Activated CD4-positive, alpha-beta memory T cell treated with anti-CD3 and anti-CD28 coated beads, Interleukin-2, amount 10 ng/mL, durations not matched to agents 7 days and 5 days (primary cell): ENCODE measurements at regions not wholly inside any gene's neighbourhood (a gene's known extent, or its start where the extent isn't known, plus 50 kb on each side); places are given as distances from the start of the nearest gene placed in this dataset.

Source experiments
- CTCF ChIA-PET: fragments of 350-600 bp; sonication (Branson Sonifier 250); formaldehyde crosslinking; loops from one replicate; lab custom pipeline; 2021; ENCODE audit warnings: antibody characterized with exemption, inconsistent platforms; lab: Charles Lee
- POLR2A ChIA-PET: fragments of 350-600 bp; sonication (Branson Sonifier 250); formaldehyde crosslinking; loops from one replicate; lab custom pipeline; 2021; ENCODE audit warnings: antibody characterized with exemption; lab: Charles Lee
- DNase-seq: peaks from one replicate; pipeline ENCODE4 v3.0.0-alpha.2; 2020
- H3K27ac Mint-ChIP-seq: one replicate; pipeline ENCODE4 v1.8.0; 2021; ENCODE audit warnings: mild to moderate bottlenecking, mixed read lengths
- H3K27me3 Mint-ChIP-seq: one replicate; pipeline ENCODE4 v1.8.0; 2021; ENCODE audit warnings: mixed read lengths
- H3K36me3 Mint-ChIP-seq: one replicate; pipeline ENCODE4 v1.8.0; 2021; ENCODE audit warnings: low read depth, mixed read lengths
- H3K4me1 Mint-ChIP-seq: one replicate; pipeline ENCODE4 v1.8.0; 2021; ENCODE audit warnings: mixed read lengths
- H3K4me3 Mint-ChIP-seq: one replicate; pipeline ENCODE4 v1.8.0; 2021; ENCODE audit warnings: mild to moderate bottlenecking, mixed read lengths
- H3K9me3 Mint-ChIP-seq: one replicate; pipeline ENCODE4 v1.8.0; 2021; ENCODE audit warnings: mixed read lengths

DNA sequence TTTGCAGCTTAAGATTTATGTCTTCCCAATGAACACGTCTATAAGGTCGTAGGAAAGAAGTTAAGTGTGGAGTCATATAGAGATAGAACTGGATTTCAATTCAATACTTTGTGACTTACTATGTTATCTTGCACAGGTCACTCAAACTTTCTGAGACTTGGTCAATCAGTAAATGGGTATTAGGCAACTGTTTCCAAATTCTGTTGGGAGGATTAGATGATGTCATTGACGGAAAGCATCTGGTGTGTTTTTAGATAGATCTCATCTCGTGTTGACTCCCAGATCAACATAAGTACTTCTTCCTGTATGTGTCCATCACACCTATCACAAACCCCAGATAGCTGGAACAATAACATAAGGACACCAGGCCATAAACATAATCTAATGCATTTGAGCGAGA is 771.1 kb upstream of the FANCL start:
- H3K27ac Mint-ChIP-seq = no peak overlapping the region
- no peaks in the 10 kb centered on the region for H3K36me3 Mint-ChIP-seq
- no peaks in the 10 kb centered on the region for H3K9me3 Mint-ChIP-seq
- H3K4me1 Mint-ChIP-seq = no peaks in the 10 kb centered on the region
- DNase-seq = no peak
- no peaks in the 10 kb centered on the region for H3K27me3 Mint-ChIP-seq
- ChIA-PET CTCF (interaction anchor here (2.0 kb wide), 1 partner anchor 14 kb away, joined by 7 read pairs; no protein-coding TSS in a partner anchor), POLR2A (no interaction called here)
- H3K4me3 Mint-ChIP-seq = no peak overlapping the region

DNA sequence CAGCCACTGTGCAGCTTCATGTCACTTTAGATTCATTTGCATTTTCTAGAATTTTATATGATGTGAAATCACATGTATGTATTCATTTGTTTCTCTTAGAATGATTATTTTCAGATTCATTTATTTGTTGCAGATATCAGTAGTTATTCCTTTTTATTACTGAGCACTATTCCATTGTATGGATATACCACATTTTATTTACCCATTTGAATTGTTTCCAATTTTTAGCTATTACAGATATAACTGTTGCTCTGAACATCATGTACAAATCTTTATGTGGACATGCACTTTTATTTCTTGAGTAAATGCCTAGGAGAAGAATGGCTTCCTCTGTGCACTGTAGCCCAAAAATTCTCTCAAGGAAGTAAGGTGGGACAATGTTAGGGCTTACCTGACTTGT is 767.8 kb upstream of the FANCL start:
- Mint-ChIP-seq H3K27ac (no peak overlapping the region), H3K36me3 (no peaks in the 10 kb centered on the region), H3K9me3 (no peaks in the 10 kb centered on the region), H3K27me3 (no peaks in the 10 kb centered on the region), H3K4me3 (no peak overlapping the region), H3K4me1 (no peaks in the 10 kb centered on the region)
- DNase-seq = no peak
- POLR2A ChIA-PET = no interaction called here
- CTCF ChIA-PET = no interaction called here

DNA sequence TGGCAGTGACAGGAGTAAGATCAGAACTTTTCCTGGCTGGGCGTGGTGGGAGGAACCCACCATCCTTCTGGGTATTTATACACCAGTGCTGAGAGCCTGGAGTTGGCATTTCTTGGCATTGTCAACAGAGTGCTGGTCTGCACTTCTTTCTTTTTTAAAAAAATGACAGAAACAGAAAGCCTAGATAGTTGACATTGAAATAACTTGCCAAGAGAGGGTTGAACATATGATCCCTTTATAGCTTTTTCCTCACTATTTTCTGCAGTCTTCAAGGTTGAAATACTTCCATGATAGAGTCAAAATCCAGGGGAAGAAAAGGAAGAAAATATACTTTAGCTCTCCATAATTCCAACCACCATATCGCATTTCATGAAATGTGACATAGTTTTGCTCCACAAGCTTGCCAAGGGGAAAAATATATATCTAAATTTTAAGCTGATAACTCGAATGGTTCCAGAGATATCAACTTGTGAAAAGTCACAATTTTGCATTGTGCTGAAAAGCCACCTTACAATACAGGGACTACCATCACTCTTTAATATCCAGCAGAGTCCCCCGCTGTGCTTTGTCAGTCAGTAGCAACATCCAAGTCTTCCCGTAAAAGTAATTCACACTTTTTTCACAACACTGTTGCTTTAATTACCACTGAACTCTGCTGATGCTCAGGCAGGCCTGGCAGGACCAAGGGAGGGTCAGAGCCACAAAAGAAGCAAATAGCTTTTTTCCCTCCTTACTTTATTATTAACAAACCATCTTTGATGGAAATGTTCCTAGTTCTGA is 764.9 kb upstream of the FANCL start:
- no peaks in the 10 kb centered on the region for H3K27me3 Mint-ChIP-seq
- H3K36me3 Mint-ChIP-seq = no peaks in the 10 kb centered on the region
- POLR2A ChIA-PET = no interaction called here

DNA sequence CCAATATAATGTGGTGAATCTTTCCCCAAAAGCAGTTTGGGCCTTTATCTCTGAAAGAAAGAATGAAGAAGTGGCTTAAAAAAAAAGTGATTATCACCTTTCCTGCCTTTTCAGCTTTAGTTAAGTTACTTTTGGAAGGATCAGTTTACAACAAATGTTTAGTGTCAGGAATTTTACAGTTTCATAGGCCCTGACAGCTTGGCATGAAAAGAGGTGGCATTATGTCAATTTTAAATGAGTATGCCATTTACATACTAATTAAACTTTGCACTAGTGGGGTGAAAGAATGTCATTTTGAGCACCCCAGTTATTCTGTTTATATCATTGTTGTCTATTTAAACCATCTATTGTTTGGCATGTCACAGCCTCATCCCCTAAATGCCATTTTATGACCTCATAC is 763.5 kb upstream of the FANCL start:
- Mint-ChIP-seq H3K4me1 (no peaks in the 10 kb centered on the region), H3K4me3 (no peak overlapping the region), H3K27ac (no peak overlapping the region), H3K9me3 (no peaks in the 10 kb centered on the region), H3K36me3 (no peaks in the 10 kb centered on the region), H3K27me3 (no peaks in the 10 kb centered on the region)
- POLR2A ChIA-PET = no interaction called here
- CTCF ChIA-PET = no interaction called here
- no peak for DNase-seq

More for the DNA sequence above, 764.9 kb upstream of the FANCL start:
- Mint-ChIP-seq H3K9me3 (no peaks in the 10 kb centered on the region), H3K4me3 (no peak overlapping the region), H3K4me1 (no peaks in the 10 kb centered on the region), H3K27ac (no peak overlapping the region)
- CTCF ChIA-PET = no interaction called here
- DNase-seq = no peak

DNA sequence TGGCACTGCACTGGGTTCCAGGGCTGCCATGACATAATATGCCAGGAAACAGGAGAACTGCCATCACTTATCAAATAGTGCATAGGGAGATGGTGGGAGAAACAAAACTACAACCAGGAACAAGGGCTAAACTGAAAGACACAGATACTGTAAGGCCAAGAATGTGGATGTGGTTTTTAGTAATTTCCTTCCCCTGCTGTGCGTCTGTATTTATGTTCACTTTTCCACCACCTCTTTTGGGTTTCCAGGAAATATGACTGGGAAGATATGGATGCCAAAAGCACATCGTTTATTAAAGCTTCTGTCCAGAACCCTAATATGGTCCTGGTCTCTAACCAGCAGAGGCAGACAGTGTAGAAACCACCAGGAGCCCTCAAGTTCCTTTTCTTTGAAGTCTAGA is 759.7 kb upstream of the FANCL start:
- no peak for DNase-seq
- Mint-ChIP-seq H3K9me3 (no peaks in the 10 kb centered on the region), H3K4me1 (no peaks in the 10 kb centered on the region), H3K27me3 (no peaks in the 10 kb centered on the region), H3K27ac (no peak overlapping the region), H3K36me3 (no peaks in the 10 kb centered on the region), H3K4me3 (no peak overlapping the region)
- CTCF ChIA-PET = no interaction called here
- POLR2A ChIA-PET = no interaction called here

DNA sequence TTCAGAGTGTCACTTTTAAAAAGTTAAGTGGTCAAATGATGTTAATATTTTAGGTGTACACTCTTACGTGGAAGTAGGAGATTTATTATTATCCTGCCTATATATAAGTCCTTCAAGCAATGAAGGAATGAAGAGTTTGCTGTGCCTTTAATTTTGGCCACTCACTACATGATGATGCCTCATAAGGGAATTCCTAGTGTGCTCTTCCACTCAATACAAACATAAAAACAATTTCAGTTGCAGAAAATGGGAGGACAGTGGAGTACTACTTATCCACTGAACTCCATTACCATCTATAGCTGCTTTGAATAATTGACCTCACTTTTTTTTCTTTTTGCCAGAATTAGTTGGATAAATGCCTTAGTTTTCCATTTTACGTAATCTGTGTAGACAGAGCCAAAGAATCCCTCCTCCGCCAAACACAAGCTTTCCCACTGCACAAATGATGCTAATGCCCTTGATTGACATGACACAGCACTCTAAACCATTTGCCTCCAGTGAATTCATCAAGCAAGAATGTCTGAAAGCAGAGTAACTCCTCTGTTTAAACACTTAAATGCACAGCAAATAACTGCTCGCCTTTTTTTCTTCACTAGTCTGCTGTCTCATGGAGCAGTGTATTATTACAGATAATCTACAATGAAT is 751.1 kb upstream of the FANCL start:
- Mint-ChIP-seq H3K27ac (no peak overlapping the region), H3K27me3 (no peaks in the 10 kb centered on the region), H3K4me1 (no peaks in the 10 kb centered on the region), H3K4me3 (no peak overlapping the region), H3K36me3 (no peaks in the 10 kb centered on the region), H3K9me3 (no peaks in the 10 kb centered on the region)
- no peak for DNase-seq
- POLR2A ChIA-PET = no interaction called here
- CTCF ChIA-PET = no interaction called here

DNA sequence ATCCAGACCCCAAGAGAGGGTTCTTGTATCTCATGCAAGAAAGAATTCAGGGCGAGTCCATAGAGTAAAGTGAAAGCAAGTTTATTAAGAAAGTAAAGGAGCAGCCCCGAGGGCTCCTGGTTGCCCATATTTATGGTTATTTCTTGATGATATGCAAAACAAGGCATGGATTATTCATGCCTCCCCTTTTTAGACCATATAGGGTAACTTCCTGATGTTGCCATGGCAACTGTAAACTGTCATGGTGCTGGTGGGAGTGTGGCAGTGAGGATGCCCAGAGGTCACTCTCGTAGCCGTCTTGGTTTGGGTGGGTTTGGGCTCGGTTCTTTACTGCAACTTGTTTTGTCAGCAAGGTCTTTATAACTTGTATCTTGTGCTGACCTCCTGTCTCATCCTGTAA is 750.2 kb upstream of the FANCL start:
- no peaks in the 10 kb centered on the region for H3K9me3 Mint-ChIP-seq

DNA sequence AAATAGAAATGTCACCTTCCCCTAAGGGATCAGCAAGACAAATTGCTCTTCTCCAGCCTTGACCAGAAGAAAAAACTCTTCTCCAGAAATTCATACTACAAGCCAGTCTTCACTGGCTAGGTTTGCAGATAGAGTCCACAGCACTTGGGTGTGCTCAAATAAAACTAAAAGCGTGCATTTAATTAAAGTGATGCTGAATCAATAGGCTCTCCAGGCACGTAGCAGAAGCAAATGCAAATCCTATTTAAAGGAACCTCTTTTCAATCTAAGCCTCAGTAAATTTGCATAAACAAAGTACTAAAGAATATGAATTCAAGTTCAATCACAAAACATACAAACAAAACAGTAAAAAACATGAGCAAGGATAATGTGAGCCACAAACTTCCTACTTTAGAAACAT is 744.4 kb upstream of the FANCL start:
- H3K4me1 Mint-ChIP-seq = no peaks in the 10 kb centered on the region
- no peak overlapping the region for H3K27ac Mint-ChIP-seq
- POLR2A ChIA-PET = no interaction called here
- H3K4me3 Mint-ChIP-seq = no peak overlapping the region
- no peak for DNase-seq
- no peaks in the 10 kb centered on the region for H3K36me3 Mint-ChIP-seq
- H3K27me3 Mint-ChIP-seq = no peaks in the 10 kb centered on the region
- H3K9me3 Mint-ChIP-seq = no peaks in the 10 kb centered on the region
- CTCF ChIA-PET = no interaction called here

More for the DNA sequence above, 750.2 kb upstream of the FANCL start:
- H3K27ac Mint-ChIP-seq = no peak overlapping the region
- no peaks in the 10 kb centered on the region for H3K4me1 Mint-ChIP-seq
- DNase-seq = no peak
- H3K27me3 Mint-ChIP-seq = no peaks in the 10 kb centered on the region
- no peak overlapping the region for H3K4me3 Mint-ChIP-seq
- ChIA-PET POLR2A (no interaction called here), CTCF (no interaction called here)
- H3K36me3 Mint-ChIP-seq = no peaks in the 10 kb centered on the region

DNA sequence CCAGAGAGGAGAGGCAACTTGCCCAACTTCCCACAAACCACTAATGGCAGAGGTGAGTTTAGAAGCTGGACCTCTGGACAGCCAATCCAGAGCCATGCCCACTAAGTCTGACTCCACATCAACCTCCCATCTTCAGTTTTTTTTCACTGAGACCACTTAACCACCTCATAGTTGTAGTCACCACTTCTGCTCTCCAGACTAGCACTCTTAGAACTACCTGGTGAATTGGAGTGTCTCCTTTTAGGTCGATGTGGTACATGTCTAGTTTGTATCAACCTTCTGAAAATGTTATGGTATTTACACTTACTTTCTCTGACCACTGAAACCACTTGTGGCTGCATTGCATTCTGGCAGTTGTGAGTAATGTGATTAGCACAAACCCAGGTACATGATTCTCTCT is 743.6 kb upstream of the FANCL start:
- CTCF ChIA-PET = no interaction called here
- Mint-ChIP-seq H3K4me1 (no peaks in the 10 kb centered on the region), H3K27me3 (no peaks in the 10 kb centered on the region), H3K4me3 (no peak overlapping the region), H3K36me3 (no peaks in the 10 kb centered on the region), H3K9me3 (no peaks in the 10 kb centered on the region), H3K27ac (no peak overlapping the region)
- DNase-seq = no peak
- POLR2A ChIA-PET = no interaction called here

DNA sequence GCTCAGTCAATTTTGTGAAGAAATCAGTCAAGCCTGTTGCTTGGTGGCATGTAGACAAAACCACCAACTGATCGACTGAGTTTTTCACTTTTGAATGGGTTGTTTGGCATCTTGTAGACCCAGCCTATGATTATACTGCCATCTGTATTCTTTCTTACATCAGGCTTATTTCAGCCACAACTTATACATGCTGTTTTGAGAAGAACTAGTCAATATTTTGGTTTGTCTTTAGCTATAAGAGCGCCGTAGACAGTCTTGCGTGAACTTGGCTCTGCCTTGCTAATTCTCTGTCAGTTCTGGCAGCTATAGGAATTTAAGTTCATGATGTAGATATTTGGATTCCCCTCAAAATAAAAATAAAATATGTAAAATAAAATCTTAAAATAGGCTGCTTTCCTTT is 742.0 kb upstream of the FANCL start:
- no peak overlapping the region for H3K4me3 Mint-ChIP-seq
- DNase-seq = no peak
- no peaks in the 10 kb centered on the region for H3K36me3 Mint-ChIP-seq
- no peaks in the 10 kb centered on the region for H3K4me1 Mint-ChIP-seq
- ChIA-PET CTCF (no interaction called here), POLR2A (no interaction called here)
- H3K27me3 Mint-ChIP-seq = no peaks in the 10 kb centered on the region
- no peak overlapping the region for H3K27ac Mint-ChIP-seq
- H3K9me3 Mint-ChIP-seq = no peaks in the 10 kb centered on the region

DNA sequence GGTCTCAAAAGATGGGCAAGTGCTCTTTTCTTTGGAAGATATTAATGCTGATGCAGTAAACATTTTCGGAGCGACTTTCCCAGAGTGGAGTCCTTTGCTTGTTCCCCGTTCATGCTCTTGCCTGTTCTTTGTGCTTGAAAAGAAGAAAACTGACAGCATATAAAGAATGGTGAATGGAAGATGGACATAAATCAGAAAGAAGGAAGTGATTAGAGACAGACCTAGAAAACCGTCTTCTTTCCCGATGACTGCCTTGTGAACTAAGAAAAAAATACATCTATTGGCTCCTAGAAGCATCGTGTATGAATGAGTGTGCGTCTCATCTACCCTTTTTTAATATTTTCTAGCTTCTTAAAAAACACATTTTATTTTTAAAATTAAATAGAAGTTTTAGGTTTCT is 740.1 kb upstream of the FANCL start:
- CTCF ChIA-PET = no interaction called here
- Mint-ChIP-seq H3K4me3 (no peak overlapping the region), H3K4me1 (no peaks in the 10 kb centered on the region), H3K36me3 (no peaks in the 10 kb centered on the region), H3K27ac (no peak overlapping the region), H3K27me3 (no peaks in the 10 kb centered on the region), H3K9me3 (no peaks in the 10 kb centered on the region)
- POLR2A ChIA-PET = no interaction called here
- no peak for DNase-seq

DNA sequence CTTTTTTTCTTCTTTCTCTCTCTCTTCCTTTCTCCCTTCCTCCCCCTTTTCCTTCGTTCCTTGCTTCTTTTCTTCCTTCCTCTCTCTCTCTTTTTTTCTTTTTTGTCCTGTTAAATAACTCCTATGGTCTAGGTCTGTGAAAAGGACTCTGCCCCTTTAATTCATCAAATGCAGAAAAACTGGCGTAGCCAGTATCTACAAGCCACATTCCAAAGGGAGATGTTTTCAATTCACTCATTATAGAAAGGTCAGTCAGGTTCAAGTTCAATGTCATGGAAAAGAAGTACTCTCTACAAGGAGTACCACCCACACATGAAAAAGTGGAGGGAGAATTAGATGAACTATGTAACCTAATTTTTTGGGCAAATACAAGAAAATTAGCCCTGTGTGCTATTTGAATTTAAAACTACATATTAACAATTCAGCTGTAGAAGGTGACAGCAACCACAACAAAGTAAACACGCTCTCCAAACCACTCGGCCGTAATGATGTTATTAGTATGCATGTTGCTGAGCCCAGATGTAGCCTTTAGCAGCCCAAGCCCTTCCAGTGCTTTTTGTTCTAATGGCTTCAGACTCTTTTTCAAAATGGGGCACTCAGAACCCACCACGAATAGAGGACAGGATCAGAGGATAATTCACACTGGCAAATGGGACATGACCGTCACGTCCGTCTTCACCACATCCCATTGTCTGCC is 735.4 kb upstream of the FANCL start:
- Mint-ChIP-seq H3K27me3 (no peaks in the 10 kb centered on the region), H3K9me3 (no peaks in the 10 kb centered on the region), H3K4me1 (no peaks in the 10 kb centered on the region), H3K36me3 (no peaks in the 10 kb centered on the region), H3K27ac (no peak overlapping the region), H3K4me3 (no peak overlapping the region)
- no peak for DNase-seq
- CTCF ChIA-PET = no interaction called here
- POLR2A ChIA-PET = no interaction called here

DNA sequence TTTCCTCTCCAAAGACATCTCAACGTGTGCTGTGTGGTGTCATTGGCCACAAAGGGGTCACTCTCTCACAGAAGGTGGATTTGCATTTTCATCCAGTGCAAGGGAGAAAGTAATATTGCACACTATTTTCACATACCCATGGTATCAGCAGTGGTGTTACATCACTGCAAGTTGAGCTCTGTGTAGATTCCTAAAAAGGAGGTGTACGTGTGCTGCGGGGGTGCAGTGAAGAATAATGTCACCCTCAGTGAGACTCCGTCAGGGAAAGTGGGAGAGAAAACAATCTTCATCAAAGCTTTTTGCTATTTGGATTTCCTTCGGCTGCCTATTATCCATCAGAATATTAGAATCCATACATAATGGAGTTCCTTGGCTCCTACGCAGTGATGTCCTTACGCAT is 733.8 kb upstream of the FANCL start:
- Mint-ChIP-seq H3K9me3 (no peaks in the 10 kb centered on the region), H3K4me1 (no peaks in the 10 kb centered on the region), H3K27ac (no peak overlapping the region), H3K36me3 (no peaks in the 10 kb centered on the region), H3K27me3 (no peaks in the 10 kb centered on the region), H3K4me3 (no peak overlapping the region)
- CTCF ChIA-PET = no interaction called here
- POLR2A ChIA-PET = no interaction called here
- no peak for DNase-seq
